GM13977 (cell line): ENCODE measurements at regions not wholly inside any gene's neighbourhood (a gene's known extent, or its start where the extent isn't known, plus 50 kb on each side); places are given as distances from the start of the nearest gene placed in this dataset.

Source experiments
- DNase-seq: peaks from one replicate; pipeline ENCODE4 v3.0.0; 2012; ENCODE audit warnings: low spot score
- CTCF ChIP-seq: IDR thresholded peaks from 2 replicates; pipeline ENCODE4 v1.5.1; 2012; ENCODE audit warnings: mild to moderate bottlenecking, control low read depth; ENCODE audit not compliant: insufficient read depth; ENCODE audit errors: extremely low read depth, missing control alignments
- in situ Hi-C: fragments of 300-500 bp; cut with MboI; formaldehyde crosslinking; loops from one replicate; pipeline ENCODE4 v1.12.0; 2022; ENCODE audit warnings: low sequenced_read_pairs, low pct_unique_long_range_greater_than_20kb, mixed read lengths, inconsistent platforms; ENCODE audit not compliant: unreplicated experiment

GRCh38 chr3:72681598-72681997 lies 166.6 kb downstream of the SHQ1 start:
- TF ChIP-seq CTCF: no peak
- in situ Hi-C loops: no loop called here
- DNase-seq: no peak

GRCh38 chr3:72680766-72681165 lies 167.5 kb downstream of the SHQ1 start:
- in situ Hi-C loops: no loop called here
- DNase-seq: no peak
- no peak for TF ChIP-seq CTCF

GRCh38 chr3:72679540-72680198 lies 168.6 kb downstream of the SHQ1 start:
- DNase-seq: peak; percentile 36
- in situ Hi-C loops: no loop called here
- TF ChIP-seq CTCF: no peak

GRCh38 chr3:72678867-72679266 lies 169.4 kb downstream of the SHQ1 start:
- no peak for TF ChIP-seq CTCF
- in situ Hi-C loops: no loop called here
- no peak for DNase-seq

GRCh38 chr3:72678380-72678779 lies 169.9 kb downstream of the SHQ1 start:
- in situ Hi-C loops: no loop called here
- TF ChIP-seq CTCF: no peak
- DNase-seq: no peak

- DNase-seq: no peak
- in situ Hi-C loops: no loop called here
- TF ChIP-seq CTCF: no peak
Observed at GRCh38 chr3:72675243-72675642, 173.0 kb downstream of the SHQ1 start.
